ENCODE measurements at regions not wholly inside any gene's neighbourhood (a gene's known extent, or its start where the extent isn't known, plus 50 kb on each side); places are given as distances from the start of the nearest gene placed in this dataset.

GRCh38 chr4:19774690-19775256 is 476.9 kb upstream of the SLIT2 start:
- in situ Hi-C loops (cut with MboI): no loop called here
- TF ChIP-seq RELB (IDR thresholded peaks at IDR 0.05; ENCODE audit: low read depth) (no peak), BCLAF1 (IDR thresholded peaks at IDR 0.05) (no peak), NR2C1 (IDR thresholded peaks at IDR 0.05) (no peak), BRCA1 (IDR thresholded peaks at IDR 0.05; ENCODE audit: low read depth, low read length) (no peak), ZBTB33 (IDR thresholded peaks at IDR 0.05) (no peak)
- WGBS (ENCODE audit: insufficient coverage, insufficient replicate concordance, low lambda C conversion rate, missing lambda C conversion rate): 44% methylated on average over 2 of the region's 2 CpGs
- ChIA-PET CTCF (no interaction called here), POLR2A (no interaction called here), RAD21 (ENCODE audit: unreplicated experiment) (no interaction called here), SMC1A (ENCODE audit: uncharacterized antibody, unreplicated experiment) (no interaction called here)
- Histone ChIP-seq H3K27ac (ENCODE audit: control insufficient read depth, insufficient read depth) (no peak overlapping the region), H3K4me3 (no peak overlapping the region), H3K4me2 (ENCODE audit: control insufficient read depth, insufficient read depth) (no peak overlapping the region), H3K9ac (ENCODE audit: control insufficient read depth, insufficient read depth, low read length) (no peak overlapping the region), H3K36me3 (ENCODE audit: control insufficient read depth in 2 of 2, insufficient read depth in 2 of 2, low read length in 1 of 2) (no peaks in the 10 kb centered on the region), H4K20me1 (ENCODE audit: control insufficient read depth, insufficient read depth) (no peaks in the 10 kb centered on the region), H3K4me1 (ENCODE audit: control insufficient read depth, insufficient read depth, low read length) (no peaks in the 10 kb centered on the region), H2AFZ (ENCODE audit: control insufficient read depth, low read depth, low read length) (no peak overlapping the region), H3K9me3 (replicated peaks; ENCODE audit: control insufficient read depth, insufficient read depth, low read length) (no peaks in the 10 kb centered on the region), H3K27me3 (replicated peaks in 1 of 2; ENCODE audit: control insufficient read depth in 2 of 2, insufficient read depth in 2 of 2, low read length in 1 of 2) (no peaks in the 10 kb centered on the region), H3K79me2 (ENCODE audit: control insufficient read depth, insufficient read depth, low read length) (no peaks in the 10 kb centered on the region)
- intact Hi-C loops (cut with micrococcal nuclease; ENCODE audit: unreplicated experiment): no loop called here
- FAIRE-seq: no peak
- no TSS peak for BruUV-seq (replicated peaks)
- ATAC-seq: no peak
- DNase-seq (ENCODE audit: low read depth, low spot score): no peak

Measured in GM12878 (cell line).